ENCODE measurements at regions not wholly inside any gene's neighbourhood (a gene's known extent, or its start where the extent isn't known, plus 50 kb on each side); places are given as distances from the start of the nearest gene placed in this dataset.

DNA sequence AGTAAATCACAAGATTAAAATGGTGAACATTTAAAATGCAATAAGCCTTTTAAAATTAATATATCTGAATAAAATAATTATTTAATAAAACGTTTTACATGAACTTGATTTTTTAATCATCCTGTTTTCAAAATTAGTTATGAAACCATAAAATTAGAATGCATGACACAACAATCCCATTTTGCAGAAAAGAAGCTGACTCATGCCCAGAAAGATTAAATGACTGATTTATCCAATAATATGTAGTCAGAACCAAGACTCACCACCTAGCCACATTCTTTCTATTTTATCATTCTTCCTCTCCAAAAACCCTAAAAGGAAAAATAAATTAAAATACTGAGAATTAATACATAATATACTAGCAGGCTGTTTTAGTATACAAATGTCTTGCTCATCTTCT lies 83.0 kb upstream of the LGR5 start:
- Histone ChIP-seq H2AFZ (no peak overlapping the region), H3K4me3 (no peak overlapping the region), H3K27ac (no peak overlapping the region), H3K9me3 (ENCODE audit: insufficient read depth, low read depth) (0 out of 2 replicates have a peak, but pooled peaks cover 5% of the 10 kb centered on the region), H3K36me3 (ENCODE audit: low read depth) (no peaks in the 10 kb centered on the region), H3K4me1 (replicated peaks; ENCODE audit: insufficient read depth) (no peaks in the 10 kb centered on the region), H3F3A (ENCODE audit: insufficient read depth, low read depth) (no peaks in the 10 kb centered on the region), H4K20me1 (ENCODE audit: insufficient read depth) (no peaks in the 10 kb centered on the region), H3K27me3 (ENCODE audit: insufficient read depth, low read depth) (no peaks in the 10 kb centered on the region), H3K4me2 (no peak overlapping the region), H3K9me2 (ENCODE audit: insufficient read depth) (no peaks in the 10 kb centered on the region), H3K79me2 (ENCODE audit: low read depth) (no peaks in the 10 kb centered on the region)
- BruUV-seq (replicated peaks): no TSS peak
- TF ChIP-seq, protein P1, sequence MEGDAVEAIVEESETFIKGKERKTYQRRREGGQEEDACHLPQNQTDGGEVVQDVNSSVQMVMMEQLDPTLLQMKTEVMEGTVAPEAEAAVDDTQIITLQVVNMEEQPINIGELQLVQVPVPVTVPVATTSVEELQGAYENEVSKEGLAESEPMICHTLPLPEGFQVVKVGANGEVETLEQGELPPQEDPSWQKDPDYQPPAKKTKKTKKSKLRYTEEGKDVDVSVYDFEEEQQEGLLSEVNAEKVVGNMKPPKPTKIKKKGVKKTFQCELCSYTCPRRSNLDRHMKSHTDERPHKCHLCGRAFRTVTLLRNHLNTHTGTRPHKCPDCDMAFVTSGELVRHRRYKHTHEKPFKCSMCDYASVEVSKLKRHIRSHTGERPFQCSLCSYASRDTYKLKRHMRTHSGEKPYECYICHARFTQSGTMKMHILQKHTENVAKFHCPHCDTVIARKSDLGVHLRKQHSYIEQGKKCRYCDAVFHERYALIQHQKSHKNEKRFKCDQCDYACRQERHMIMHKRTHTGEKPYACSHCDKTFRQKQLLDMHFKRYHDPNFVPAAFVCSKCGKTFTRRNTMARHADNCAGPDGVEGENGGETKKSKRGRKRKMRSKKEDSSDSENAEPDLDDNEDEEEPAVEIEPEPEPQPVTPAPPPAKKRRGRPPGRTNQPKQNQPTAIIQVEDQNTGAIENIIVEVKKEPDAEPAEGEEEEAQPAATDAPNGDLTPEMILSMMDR (conservative IDR thresholded peaks at IDR 0.05): no peak
- TF ChIP-seq EZH2 (IDR thresholded peaks at IDR 0.05; ENCODE audit: low read depth): no peak
- POLR2A ChIA-PET (ENCODE audit: unreplicated experiment): interaction anchor here (0.7 kb wide), 1 partner anchor 1213 kb away, joined by 14 read pairs; no protein-coding TSS in a partner anchor
- intact Hi-C loops (cut with micrococcal nuclease; ENCODE audit: unreplicated experiment): no loop called here
- DNase-seq: no peak
- CTCF ChIA-PET: no interaction called here

DNA sequence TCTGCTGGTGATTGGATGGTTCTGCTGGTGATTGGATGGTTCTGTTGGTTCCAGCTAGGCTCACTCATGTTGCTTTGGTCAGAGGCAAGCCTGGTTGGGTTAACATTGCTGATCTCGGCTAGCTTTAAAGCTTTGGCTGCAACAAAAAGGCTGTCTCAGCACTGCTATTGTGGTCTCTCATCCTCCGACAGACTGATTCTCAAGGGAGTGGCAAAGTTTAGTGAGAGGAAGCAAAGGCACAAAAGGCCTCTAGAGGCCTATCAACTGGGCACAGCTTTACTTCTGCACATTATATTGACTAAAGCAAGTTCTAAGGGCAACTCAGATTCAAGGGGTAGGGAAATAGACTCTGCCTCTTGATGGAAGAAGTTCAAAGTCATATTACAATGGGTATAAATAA lies 84.7 kb upstream of the LGR5 start:
- Histone ChIP-seq H3K36me3 (ENCODE audit: low read depth) (no peaks in the 10 kb centered on the region), H3K4me1 (replicated peaks; ENCODE audit: insufficient read depth) (no peaks in the 10 kb centered on the region), H3K9me2 (ENCODE audit: insufficient read depth) (no peaks in the 10 kb centered on the region), H3K4me2 (no peak overlapping the region), H3F3A (ENCODE audit: insufficient read depth, low read depth) (no peaks in the 10 kb centered on the region), H3K27me3 (ENCODE audit: insufficient read depth, low read depth) (no peaks in the 10 kb centered on the region), H4K20me1 (ENCODE audit: insufficient read depth) (no peaks in the 10 kb centered on the region), H3K27ac (no peak overlapping the region), H3K4me3 (no peak overlapping the region), H3K9me3 (ENCODE audit: insufficient read depth, low read depth) (0 out of 2 replicates have a peak, but pooled peaks cover 2% of the 10 kb centered on the region), H2AFZ (no peak overlapping the region), H3K79me2 (ENCODE audit: low read depth) (no peaks in the 10 kb centered on the region)
- intact Hi-C loops (cut with micrococcal nuclease; ENCODE audit: unreplicated experiment): no loop called here
- CTCF ChIA-PET: no interaction called here
- no TSS peak for BruUV-seq (replicated peaks)
- TF ChIP-seq EZH2 (IDR thresholded peaks at IDR 0.05; ENCODE audit: low read depth): no peak
- TF ChIP-seq, protein P1 (conservative IDR thresholded peaks at IDR 0.05): no peak
- POLR2A ChIA-PET (ENCODE audit: unreplicated experiment): no interaction called here
- DNase-seq: no peak

DNA sequence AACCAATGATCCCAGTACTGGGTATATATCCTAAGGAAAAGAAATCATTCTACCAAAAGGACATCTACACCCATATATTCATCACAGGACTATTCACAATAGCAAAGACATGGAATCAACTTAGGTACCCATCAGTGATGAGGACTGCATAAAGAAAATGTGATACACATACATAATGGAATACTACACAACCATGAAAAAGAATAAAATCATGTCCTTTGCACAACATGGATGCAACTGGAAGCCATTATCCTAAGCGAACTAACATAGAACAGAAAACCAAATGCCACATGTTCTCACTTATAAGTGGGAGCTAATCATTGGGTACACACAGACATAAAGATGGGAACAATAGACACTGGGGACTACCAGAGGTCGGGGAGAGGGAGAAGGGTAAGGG lies 86.0 kb upstream of the LGR5 start:
- no TSS peak for BruUV-seq (replicated peaks)
- TF ChIP-seq, protein P1 (conservative IDR thresholded peaks at IDR 0.05): no peak
- no peak for TF ChIP-seq EZH2 (IDR thresholded peaks at IDR 0.05; ENCODE audit: low read depth)
- H3K36me3 ChIP-seq (ENCODE audit: low read depth): no peaks in the 10 kb centered on the region
- H3K9me3 ChIP-seq (ENCODE audit: insufficient read depth, low read depth): no peaks in the 10 kb centered on the region
- intact Hi-C loops (cut with micrococcal nuclease; ENCODE audit: unreplicated experiment): no loop called here
- H3K27me3 ChIP-seq (ENCODE audit: insufficient read depth, low read depth): no peaks in the 10 kb centered on the region
- H3K79me2 ChIP-seq (ENCODE audit: low read depth): no peaks in the 10 kb centered on the region
- H3F3A ChIP-seq (ENCODE audit: insufficient read depth, low read depth): no peaks in the 10 kb centered on the region
- H3K4me1 ChIP-seq (replicated peaks; ENCODE audit: insufficient read depth): no peaks in the 10 kb centered on the region
- no peak overlapping the region for H3K4me3 ChIP-seq
- DNase-seq: no peak
- no peak overlapping the region for H2AFZ ChIP-seq
- no peaks in the 10 kb centered on the region for H4K20me1 ChIP-seq (ENCODE audit: insufficient read depth)
- ChIA-PET CTCF (no interaction called here), POLR2A (ENCODE audit: unreplicated experiment) (no interaction called here)
- no peak overlapping the region for H3K4me2 ChIP-seq
- H3K27ac ChIP-seq: no peak overlapping the region
- no peaks in the 10 kb centered on the region for H3K9me2 ChIP-seq (ENCODE audit: insufficient read depth)

All from PC-9 (cell line).